GDM1 (cell line): ENCODE measurements at regions not wholly inside any gene's neighbourhood (a gene's known extent, or its start where the extent isn't known, plus 50 kb on each side); places are given as distances from the start of the nearest gene placed in this dataset.
"Not testable (repeated sequence)": the region's sequence is repeated elsewhere in the genome, so short reads cannot be mapped to it uniquely, and the experiment has no call there.

Experiments used
- DNase-seq: peaks from one replicate; lab custom pipeline; 2025; lab: John Stamatoyannopoulos, UW

DNA sequence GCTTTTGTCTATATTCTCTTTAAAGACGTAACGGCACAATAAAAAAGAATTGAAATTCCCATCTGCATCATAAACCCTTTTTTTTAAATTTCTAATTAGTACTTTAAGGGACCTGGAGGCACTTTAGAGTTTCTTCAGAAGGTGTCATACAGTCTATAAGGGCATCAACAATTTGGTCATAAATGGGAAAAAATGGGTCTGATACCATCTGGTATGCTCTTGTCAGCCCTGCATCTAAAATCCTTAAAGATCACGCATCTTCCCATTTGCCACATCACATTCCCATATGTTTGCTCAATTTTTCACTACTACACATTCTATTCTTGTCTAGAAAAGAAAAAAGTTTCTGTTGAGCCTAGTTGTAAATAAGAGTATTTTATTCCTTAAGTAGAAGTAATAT is 53.8 kb downstream of the COX7C start:
- DNase-seq, result no peak

GRCh38 chr5:86674069-86674468 is 56.3 kb downstream of the COX7C start:
- no peak for DNase-seq

DNA sequence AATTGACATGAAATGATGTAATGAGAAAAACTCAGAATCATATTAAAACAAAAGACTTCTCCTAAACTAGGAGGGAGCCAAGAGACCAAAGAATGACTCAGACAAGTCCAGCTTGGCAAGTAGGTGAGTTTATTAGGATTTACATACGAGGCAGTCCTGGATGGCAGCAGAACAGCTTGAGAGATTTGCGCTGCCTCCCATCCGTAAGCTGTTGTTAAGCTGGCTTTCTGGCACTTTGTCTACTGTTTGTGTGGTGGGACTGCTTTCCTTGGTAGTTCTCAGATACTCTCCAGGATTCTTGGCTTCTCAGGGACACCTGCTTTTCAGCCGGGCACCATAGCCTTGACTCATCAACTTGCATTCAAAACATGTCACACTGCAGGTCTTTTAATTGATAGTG is 57.6 kb downstream of the COX7C start:
- DNase-seq, result no peak

DNA sequence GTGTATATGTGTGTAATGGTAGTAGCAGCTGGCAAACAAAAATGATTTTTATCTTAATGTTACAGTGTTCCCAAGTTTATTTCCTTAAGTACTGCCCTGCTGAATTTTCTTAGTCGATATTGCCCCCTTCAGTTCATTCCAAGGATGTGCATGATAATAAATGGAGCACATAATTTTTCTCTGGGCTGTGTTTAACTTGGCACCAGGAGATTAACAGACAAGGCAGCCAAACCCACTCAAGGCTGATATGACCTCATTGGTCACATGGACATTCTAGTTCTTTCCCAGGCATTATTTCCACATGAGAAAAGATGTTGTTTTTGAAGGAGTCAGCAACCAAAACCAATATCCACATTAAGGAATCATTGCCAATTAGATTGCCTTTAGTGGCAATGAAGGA is 61.8 kb downstream of the COX7C start:
- DNase-seq, result no peak

GRCh38 chr5:86679949-86680348 is 62.2 kb downstream of the COX7C start:
- DNase-seq, result no peak

GRCh38 chr5:86684222-86684621 is 66.5 kb downstream of the COX7C start:
- no peak for DNase-seq

- DNase-seq, result no peak
Measured at GRCh38 chr5:86686046-86686445, 68.3 kb downstream of the COX7C start.

DNA sequence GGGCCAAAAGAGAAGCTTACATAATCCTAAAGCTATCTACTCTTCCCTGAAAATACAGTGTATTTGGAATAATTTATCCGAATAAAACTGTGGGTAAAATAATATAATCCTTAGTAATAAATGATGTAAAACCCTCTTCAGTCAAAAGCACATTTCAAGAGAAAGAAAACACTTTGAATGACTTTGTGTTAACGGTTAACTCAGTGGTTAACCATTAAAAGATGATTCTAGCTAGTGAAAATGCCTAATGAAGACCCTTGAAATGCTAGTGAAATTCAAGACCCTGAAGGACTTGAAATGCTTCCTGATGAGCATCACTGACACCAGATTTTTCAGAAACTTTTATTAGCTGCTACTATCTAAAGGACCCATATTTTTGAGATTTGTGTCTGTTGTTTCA is 70.7 kb downstream of the COX7C start:
- DNase-seq, result no peak

DNA sequence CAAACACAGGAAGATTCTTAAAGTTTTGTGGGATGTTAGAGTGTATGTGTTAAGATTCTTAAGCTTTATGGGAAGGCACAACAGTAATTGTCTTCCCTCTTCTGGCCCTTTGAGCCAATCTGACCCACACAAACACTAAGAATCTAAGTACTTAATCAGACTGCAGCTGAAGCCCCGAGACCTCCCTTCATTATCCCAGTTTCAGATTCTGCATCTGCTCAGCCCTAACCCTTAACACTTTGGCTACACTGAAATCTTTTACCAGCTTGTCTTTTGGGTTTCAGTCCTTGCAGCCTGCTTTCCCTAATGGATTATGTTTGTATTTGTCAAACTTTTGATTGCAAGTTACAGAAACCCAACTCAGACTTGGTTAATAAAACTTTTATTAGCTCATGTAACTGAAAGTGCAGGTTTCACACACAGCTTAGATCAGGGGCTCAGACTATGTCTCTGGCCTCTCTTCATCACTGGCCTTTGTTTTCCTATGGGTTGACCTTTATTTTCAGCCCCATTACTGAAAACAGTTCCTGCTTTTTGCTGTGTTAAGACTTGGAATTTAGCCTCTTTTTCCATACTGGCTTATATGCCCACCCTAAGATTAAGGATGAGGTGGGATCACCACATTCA is 71.5 kb downstream of the COX7C start:
- no peak for DNase-seq

GRCh38 chr5:86709157-86709881 is 91.6 kb downstream of the COX7C start:
- no peak for DNase-seq

- no peak for DNase-seq
Measured at GRCh38 chr5:86716121-86716520, 98.4 kb downstream of the COX7C start.

DNA sequence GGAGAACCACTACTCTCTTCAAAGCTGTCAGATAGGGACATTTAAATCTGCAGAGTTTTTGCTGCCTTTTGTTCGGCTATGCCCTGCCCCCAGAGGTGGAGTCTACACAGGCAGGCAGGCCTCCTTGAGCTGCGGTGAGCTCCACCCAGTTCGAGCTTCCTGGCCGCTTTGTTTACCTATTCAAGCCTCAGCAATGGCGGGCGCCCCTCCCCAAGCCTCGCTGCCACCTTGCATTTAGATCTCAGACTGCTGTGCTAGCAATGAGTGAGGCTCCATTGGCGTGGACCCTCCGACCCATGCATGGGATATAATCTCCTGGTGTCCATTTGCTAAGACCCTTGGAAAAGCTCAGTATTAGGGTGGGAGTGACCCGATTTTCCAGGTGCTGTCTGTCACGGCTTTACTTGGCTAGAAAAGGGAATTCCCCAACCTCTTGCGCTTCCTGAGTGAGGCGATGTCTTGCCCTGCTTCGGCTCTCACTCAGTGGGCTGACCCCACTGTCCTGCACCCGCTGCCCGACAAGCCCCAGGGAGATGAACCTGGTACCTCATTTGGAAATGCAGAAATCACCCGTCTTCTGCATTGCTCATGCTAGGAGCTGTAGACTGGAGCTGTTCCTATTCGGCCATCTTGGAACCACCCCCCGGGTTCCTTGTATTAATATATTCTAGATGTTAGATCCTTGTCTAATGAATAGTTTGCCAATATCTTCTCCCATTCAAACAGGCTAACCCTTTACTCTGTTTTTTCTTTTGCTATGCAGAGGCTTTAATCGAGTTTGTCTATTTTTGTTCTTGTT is 113.8 kb downstream of the COX7C start:
- DNase-seq, result not testable (repeated sequence)

GRCh38 chr5:86735370-86735769 is 117.6 kb downstream of the COX7C start:
- no peak for DNase-seq

GRCh38 chr5:86737579-86737978 is 119.8 kb downstream of the COX7C start:
- DNase-seq, result no peak

DNA sequence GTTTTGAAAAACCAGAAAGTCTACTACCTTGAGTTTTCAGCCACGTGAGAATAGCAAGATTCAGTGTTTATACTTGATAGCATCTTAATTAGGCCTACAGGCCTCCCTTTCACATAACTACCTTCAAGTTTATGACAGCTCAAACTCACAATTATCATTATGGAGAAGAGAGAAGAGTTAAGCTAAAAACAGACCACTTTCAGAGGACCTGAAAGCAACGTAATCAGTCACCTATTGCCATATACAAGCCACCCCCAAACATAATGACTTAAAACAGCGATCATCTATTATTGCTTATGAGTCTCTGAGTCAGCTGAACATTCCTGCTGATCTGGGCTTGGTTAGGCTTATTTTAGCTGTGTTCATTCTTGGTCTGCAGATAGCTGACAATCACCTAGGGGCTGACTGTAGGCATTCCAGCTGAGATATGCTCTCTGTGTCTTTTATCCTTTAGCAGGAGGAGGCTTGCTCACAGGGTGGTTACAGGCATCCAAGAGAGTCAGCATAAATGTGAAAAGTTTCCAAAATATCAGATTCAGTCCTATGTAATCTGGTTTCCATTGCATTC is 130.9 kb downstream of the COX7C start:
- DNase-seq, result no peak

DNA sequence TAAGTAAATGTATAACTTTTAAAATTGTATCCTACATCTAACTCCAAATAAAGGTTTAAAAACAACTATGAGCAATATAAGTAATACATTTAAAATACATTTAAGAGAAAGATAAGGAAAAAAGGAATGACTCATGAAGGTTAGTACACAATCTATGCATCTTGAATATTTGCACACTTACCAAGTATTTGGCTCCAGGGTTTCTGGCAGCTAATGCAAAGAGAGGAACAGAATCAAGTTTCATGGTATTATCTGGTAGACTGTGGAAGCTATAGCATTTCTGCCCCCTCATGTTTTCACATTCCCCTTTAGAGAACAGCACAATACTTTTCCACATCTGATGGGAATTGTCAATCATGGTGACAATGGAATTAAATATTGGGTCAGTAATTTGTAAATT is 132.1 kb downstream of the COX7C start:
- DNase-seq, result no peak

DNA sequence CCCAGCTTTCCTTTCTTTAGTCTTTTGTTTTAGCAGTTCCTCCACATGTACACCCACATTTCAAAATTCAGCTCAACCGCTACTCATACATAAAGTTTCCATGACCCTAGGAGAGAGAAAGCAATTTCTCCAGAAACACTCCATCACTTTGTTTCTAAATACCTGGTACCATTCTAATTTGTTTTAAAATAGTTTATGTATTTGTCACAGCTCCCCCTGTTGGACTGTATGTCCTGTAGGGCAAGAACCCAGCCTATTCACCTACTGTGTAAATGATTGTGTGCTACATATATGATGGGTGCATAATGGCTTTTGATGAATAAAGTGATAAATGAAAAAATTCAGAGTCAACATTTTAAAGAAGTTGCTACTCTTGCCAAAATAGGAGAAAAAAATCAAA is 139.1 kb downstream of the COX7C start:
- DNase-seq, result no peak

GRCh38 chr5:86757824-86758223 is 140.1 kb downstream of the COX7C start:
- no peak for DNase-seq

DNA sequence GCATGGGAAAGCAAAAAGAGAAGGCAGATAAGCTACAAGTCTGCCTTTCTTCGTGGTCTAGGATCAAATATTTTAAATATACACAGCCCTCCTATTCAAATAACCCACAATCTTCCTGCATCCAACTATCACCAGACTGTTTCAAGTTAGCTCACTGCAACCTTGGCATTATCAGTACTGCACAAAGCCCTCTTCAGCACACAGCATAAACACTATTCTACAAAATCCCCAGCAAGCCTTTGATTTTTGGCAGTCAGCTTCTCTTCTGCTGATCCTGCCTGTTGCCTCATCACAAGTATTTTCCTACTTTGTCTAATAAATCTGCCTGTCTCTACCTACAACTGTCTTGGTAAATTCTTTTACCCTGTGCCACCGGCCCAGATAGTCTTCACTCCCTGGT is 142.9 kb downstream of the COX7C start:
- DNase-seq, result no peak

- no peak for DNase-seq
Measured at GRCh38 chr5:86763929-86764328, 146.2 kb downstream of the COX7C start.

DNA sequence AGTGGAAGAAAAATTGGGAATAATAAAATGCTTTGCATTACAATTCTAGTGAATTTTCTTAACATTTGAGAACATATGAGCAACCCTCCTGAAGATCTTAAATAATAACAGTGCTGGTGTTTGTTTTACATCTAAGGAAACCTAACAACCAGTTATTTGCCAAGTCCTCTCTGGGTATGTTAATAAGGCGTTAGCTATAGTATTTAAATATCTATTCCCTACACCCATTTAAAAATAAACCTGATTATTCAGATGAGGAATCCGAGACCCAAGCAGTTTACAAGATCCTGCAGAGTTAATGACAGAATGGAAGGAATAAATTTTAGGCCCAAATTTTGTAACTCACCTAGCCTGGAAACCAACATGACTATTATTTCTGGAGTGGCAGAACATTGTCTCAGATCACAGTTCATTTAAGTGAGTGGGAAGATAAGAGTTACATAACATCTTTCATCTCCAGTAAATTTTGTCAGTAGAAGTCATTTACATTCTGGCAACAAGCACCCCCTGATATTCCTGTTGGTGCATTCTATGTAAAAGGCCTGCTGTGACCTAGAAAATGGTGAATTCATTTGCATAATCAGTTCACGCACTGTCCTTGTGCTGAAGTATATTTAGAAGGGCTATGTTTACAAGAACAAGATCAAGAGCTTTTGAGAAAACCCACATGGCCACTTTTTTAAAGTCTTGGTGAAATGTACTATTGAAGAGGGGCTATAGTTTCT is 148.2 kb downstream of the COX7C start:
- no peak for DNase-seq

- no peak for DNase-seq
Measured at GRCh38 chr5:86768699-86769202, 151.0 kb downstream of the COX7C start.
